ENCODE measurements at regions not wholly inside any gene's neighbourhood (a gene's known extent, or its start where the extent isn't known, plus 50 kb on each side); places are given as distances from the start of the nearest gene placed in this dataset.

DNA sequence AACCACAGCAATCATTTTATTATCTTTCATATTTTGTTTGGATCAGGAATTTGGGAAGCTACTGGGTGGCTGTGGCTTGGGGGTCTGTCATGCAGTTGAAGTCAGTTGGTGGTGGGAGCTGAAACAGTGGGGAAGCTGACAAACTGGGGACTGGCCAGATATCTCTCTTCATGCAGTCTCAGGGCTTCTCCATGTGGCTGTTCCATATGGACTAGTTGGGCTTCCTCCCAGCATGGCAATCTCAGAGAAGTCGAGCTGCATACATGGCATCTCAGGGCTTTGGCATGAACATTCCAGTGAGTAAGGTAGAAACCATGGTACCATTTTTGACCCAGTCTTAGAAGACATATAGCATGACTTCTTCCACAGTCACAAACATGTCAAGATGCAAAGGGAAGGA is 274.8 kb downstream of the ENC1 start:
- TF ChIP-seq CTCF (IDR thresholded peaks at IDR 0.05) (no peak), POLR2A (IDR thresholded peaks at IDR 0.05) (no peak)

Data from ovary (tissue), 3 donors.